ENCODE measurements at regions not wholly inside any gene's neighbourhood (a gene's known extent, or its start where the extent isn't known, plus 50 kb on each side); places are given as distances from the start of the nearest gene placed in this dataset.

DNA sequence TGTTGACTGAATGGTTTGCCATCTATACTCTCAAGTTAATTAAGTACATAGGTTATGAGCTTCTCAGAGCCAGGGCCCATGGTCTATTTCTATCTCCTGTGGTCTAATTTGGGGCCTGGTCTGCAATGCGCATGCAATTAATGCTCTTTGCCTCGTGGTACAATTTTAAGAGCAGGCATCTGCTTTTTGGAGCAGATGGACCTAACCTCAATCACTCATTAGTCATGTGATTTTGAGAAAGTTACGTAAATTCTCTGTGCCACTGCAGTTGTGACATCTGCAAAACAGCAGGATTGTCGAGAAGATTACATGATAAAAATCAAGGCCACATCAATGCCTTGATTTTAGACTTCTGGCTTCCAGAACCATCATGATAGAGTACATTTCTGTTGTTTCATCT lies 543.7 kb upstream of the ADAMTS9 start:
- TF ChIP-seq POLR2A (IDR thresholded peaks at IDR 0.05) (no peak), CTCF (IDR thresholded peaks at IDR 0.05) (no peak)
- 80 to 85% methylated on average over 4 of the region's 4 CpGs for WGBS, 2 donors
- intact Hi-C loops (cut with DNase I; ENCODE audit: low total_unique reads): no loop called here
- H3K4me3 ChIP-seq (ENCODE audit: low read depth, poor library complexity, severe bottlenecking): no peak overlapping the region
- DNase-seq (ENCODE audit: low spot score in 2 of 2): no peak

GRCh38 chr3:65230261-65231139 lies 542.7 kb upstream of the ADAMTS9 start:
- H3K4me3 ChIP-seq (ENCODE audit: low read depth, poor library complexity, severe bottlenecking): no peak overlapping the region
- 64 to 70% methylated on average over 14 of the region's 14 CpGs for WGBS, 2 donors
- DNase-seq (ENCODE audit: low spot score in 2 of 2): no peak
- no peak for TF ChIP-seq POLR2A (IDR thresholded peaks at IDR 0.05)
- TF ChIP-seq CTCF (IDR thresholded peaks at IDR 0.05): no peak
- intact Hi-C loops (cut with DNase I; ENCODE audit: low total_unique reads): no loop called here

DNA sequence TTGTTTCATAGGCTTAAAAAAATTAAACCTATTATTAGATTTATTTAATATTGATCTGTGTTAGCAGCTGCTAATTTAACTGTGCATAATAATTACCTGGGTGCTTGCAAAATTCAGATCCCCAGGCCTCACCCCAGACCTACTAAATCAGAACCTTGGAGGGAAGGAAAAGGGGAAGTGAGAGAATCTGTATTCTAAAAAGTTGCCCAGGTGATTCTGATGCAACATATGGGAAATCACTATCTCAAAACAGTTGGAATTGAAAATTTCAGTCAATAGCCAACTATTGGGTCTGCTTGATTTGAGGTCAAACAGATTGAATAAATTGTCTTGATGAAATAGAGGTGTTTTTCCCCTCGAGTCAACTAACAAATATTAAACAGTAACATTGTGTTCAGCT lies 538.5 kb upstream of the ADAMTS9 start:
- 83 to 86% methylated on average over 1 of the region's 1 CpG for WGBS, 2 donors
- DNase-seq (ENCODE audit: low spot score in 2 of 2): no peak
- TF ChIP-seq POLR2A (IDR thresholded peaks at IDR 0.05) (no peak), CTCF (IDR thresholded peaks at IDR 0.05) (no peak)
- H3K4me3 ChIP-seq (ENCODE audit: low read depth, poor library complexity, severe bottlenecking): no peak overlapping the region
- intact Hi-C loops (cut with DNase I; ENCODE audit: low total_unique reads): no loop called here

- WGBS, 2 donors: 88 to 90% methylated on average over 1 of the region's 1 CpG
- no peak overlapping the region for H3K4me3 ChIP-seq (ENCODE audit: low read depth, poor library complexity, severe bottlenecking)
- no peak for DNase-seq (ENCODE audit: low spot score in 2 of 2)
- TF ChIP-seq POLR2A (IDR thresholded peaks at IDR 0.05) (no peak), CTCF (IDR thresholded peaks at IDR 0.05) (no peak)
- intact Hi-C loops (cut with DNase I; ENCODE audit: low total_unique reads): no loop called here
Measured at GRCh38 chr3:65210026-65210814, 522.4 kb upstream of the ADAMTS9 start.

DNA sequence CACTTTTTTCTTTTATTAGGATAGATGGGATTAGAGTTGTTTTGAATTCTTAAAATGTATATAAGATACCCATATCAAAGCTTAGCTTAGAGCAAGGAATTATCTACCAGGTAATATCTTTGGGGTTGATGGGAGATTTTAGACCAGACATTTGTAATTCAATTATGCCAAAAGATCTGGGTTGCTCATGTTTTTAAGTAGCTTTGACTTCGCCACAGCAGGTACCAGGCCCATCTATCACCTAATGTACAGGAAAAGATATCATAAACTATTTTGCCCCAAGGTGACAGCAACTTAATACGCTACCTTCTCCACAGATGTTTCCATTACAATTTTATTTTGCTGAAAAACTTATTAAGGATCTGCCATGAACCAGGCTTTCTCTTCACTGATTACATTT lies 514.6 kb upstream of the ADAMTS9 start:
- H3K4me3 ChIP-seq (ENCODE audit: low read depth, poor library complexity, severe bottlenecking): no peak overlapping the region
- WGBS, 2 donors: 87 to 90% methylated on average over 2 of the region's 2 CpGs
- intact Hi-C loops (cut with DNase I; ENCODE audit: low total_unique reads): no loop called here
- no peak for DNase-seq (ENCODE audit: low spot score in 2 of 2)
- TF ChIP-seq CTCF (IDR thresholded peaks at IDR 0.05) (no peak), POLR2A (IDR thresholded peaks at IDR 0.05) (no peak)
